Neural crest cell (in vitro differentiated cells): ENCODE measurements at regions not wholly inside any gene's neighbourhood (a gene's known extent, or its start where the extent isn't known, plus 50 kb on each side); places are given as distances from the start of the nearest gene placed in this dataset.
"Not testable (repeated sequence)": the region's sequence is repeated elsewhere in the genome, so short reads cannot be mapped to it uniquely, and the experiment has no call there.

Experiments used
- DNase-seq: peaks from one replicate; pipeline ENCODE4 v3.0.0; 2021; ENCODE audit warnings: low read depth, mixed read lengths, low spot score
- H3K27ac Mint-ChIP-seq: one replicate; pipeline ENCODE4 v1.8.0; 2021; ENCODE audit warnings: mild to moderate bottlenecking, mixed read lengths; ENCODE audit not compliant: unreplicated experiment
- H3K27me3 Mint-ChIP-seq: 2 replicates; pipeline ENCODE4 v1.8.0; 2021; ENCODE audit warnings: low read depth, mild to moderate bottlenecking, mixed read lengths
- H3K36me3 Mint-ChIP-seq: 2 replicates; pipeline ENCODE4 v1.8.0; 2021; ENCODE audit warnings: low read depth, mild to moderate bottlenecking, mixed read lengths
- H3K4me1 Mint-ChIP-seq: 2 replicates; pipeline ENCODE4 v1.8.0; 2021; ENCODE audit warnings: mixed read lengths
- H3K4me3 Mint-ChIP-seq: one replicate; pipeline ENCODE4 v1.8.0; 2021; ENCODE audit warnings: mild to moderate bottlenecking, mixed read lengths
- H3K9me3 Mint-ChIP-seq: 2 replicates; pipeline ENCODE4 v1.8.0; 2021; ENCODE audit warnings: mixed read lengths
- CTCF ChIP-seq: fragments of 200-600 bp; sonication (generic); conservative IDR thresholded peaks from 2 replicates; pipeline ENCODE4 v1.5.0; 2021; ENCODE audit warnings: antibody characterized with exemption, mild to moderate bottlenecking

- TF ChIP-seq CTCF, result no peak
- no peak for DNase-seq
- H3K27ac Mint-ChIP-seq, result no peak overlapping the region
- H3K9me3 Mint-ChIP-seq, result no peaks in the 10 kb centered on the region
- H3K4me1 Mint-ChIP-seq, result no peaks in the 10 kb centered on the region
- H3K4me3 Mint-ChIP-seq, result no peak overlapping the region
- H3K27me3 Mint-ChIP-seq, result no peaks in the 10 kb centered on the region
- H3K36me3 Mint-ChIP-seq, result no peaks in the 10 kb centered on the region
Measured at GRCh38 chr2:193219413-193219812, 1024.7 kb upstream of the TMEFF2 start.

- H3K4me3 Mint-ChIP-seq, result no peak overlapping the region
Measured at GRCh38 chr2:193201583-193201982, 1006.9 kb upstream of the TMEFF2 start.

GRCh38 chr2:193199322-193199721 lies 1004.6 kb upstream of the TMEFF2 start:
- H3K9me3 Mint-ChIP-seq, result peaks cover 8% of the 10 kb centered on the region

More at GRCh38 chr2:193201583-193201982, 1006.9 kb upstream of the TMEFF2 start:
- TF ChIP-seq CTCF, result no peak
- Mint-ChIP-seq H3K27ac (no peak overlapping the region), H3K36me3 (no peaks in the 10 kb centered on the region), H3K4me1 (no peaks in the 10 kb centered on the region), H3K27me3 (no peaks in the 10 kb centered on the region), H3K9me3 (peaks cover 8% of the 10 kb centered on the region)
- DNase-seq, result no peak

GRCh38 chr2:193187816-193188215 lies 993.1 kb upstream of the TMEFF2 start:
- DNase-seq, result no peak
- Mint-ChIP-seq H3K36me3 (no peaks in the 10 kb centered on the region), H3K9me3 (no peaks in the 10 kb centered on the region), H3K4me1 (no peaks in the 10 kb centered on the region), H3K27me3 (no peaks in the 10 kb centered on the region), H3K27ac (no peak overlapping the region), H3K4me3 (no peak overlapping the region)
- no peak for TF ChIP-seq CTCF

More at GRCh38 chr2:193199322-193199721, 1004.6 kb upstream of the TMEFF2 start:
- Mint-ChIP-seq H3K27ac (no peak overlapping the region), H3K27me3 (no peaks in the 10 kb centered on the region), H3K4me3 (no peak overlapping the region), H3K36me3 (no peaks in the 10 kb centered on the region), H3K4me1 (no peaks in the 10 kb centered on the region)
- TF ChIP-seq CTCF, result no peak
- no peak for DNase-seq

GRCh38 chr2:193170981-193171380 lies 976.2 kb upstream of the TMEFF2 start:
- H3K4me3 Mint-ChIP-seq, result peak overlapping the region; percentile 94
- DNase-seq, result peak; percentile 21
- H3K4me1 Mint-ChIP-seq, H3K9me3 Mint-ChIP-seq, H3K27me3 Mint-ChIP-seq, H3K36me3 Mint-ChIP-seq: not testable (repeated sequence)
- peak overlapping the region; percentile 100 for H3K27ac Mint-ChIP-seq

- no peaks in the 10 kb centered on the region for H3K9me3 Mint-ChIP-seq
- H3K36me3 Mint-ChIP-seq, result no peaks in the 10 kb centered on the region
- H3K27ac Mint-ChIP-seq, result no peak overlapping the region
- DNase-seq, result no peak
- H3K4me1 Mint-ChIP-seq, result no peaks in the 10 kb centered on the region
- H3K27me3 Mint-ChIP-seq, result no peaks in the 10 kb centered on the region
- no peak for TF ChIP-seq CTCF
- no peak overlapping the region for H3K4me3 Mint-ChIP-seq
Measured at GRCh38 chr2:193156480-193156879, 961.7 kb upstream of the TMEFF2 start.
